Germinal center (tissue), 1 donor: ENCODE measurements at regions not wholly inside any gene's neighbourhood (a gene's known extent, or its start where the extent isn't known, plus 50 kb on each side); places are given as distances from the start of the nearest gene placed in this dataset.
"Not testable (repeated sequence)": the region's sequence is repeated elsewhere in the genome, so short reads cannot be mapped to it uniquely, and the experiment has no call there.

Experiments used
- DNase-seq: peaks from one replicate; pipeline ENCODE4 v3.0.0; 2012; ENCODE audit warnings: mixed read lengths, low spot score

DNA sequence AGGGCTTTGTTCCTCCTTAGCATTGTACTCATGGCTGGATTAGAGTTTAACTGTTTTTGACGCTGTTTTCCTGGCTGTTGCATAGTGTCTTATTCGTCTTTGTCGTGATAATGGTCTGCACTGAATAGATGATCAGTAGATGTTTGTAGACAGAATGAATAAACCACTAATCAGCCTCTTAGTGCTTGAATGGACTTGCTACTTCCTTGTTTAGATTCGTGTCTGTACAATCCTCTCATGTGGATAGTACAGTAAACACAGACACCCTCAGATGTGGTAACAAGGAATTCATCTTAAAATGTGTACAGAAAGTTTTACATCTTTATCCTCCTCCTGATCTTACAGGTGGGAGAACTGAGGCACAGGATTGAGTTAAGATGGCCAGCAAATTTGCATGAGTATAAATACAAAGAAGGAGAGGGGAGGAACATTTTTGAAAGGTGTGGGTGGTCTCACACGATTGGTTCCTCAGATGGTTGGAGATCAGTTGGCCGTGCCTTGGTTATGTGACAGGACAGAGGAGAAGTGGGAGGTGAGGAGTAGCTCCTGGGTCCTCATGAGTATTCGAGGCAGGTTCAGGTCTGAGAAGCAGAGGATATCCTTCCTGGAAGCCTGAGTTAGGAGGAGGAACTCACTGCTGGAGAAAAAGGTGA lies 196.0 kb downstream of the KLRB1 start:
- DNase-seq, result peak; percentile 48

DNA sequence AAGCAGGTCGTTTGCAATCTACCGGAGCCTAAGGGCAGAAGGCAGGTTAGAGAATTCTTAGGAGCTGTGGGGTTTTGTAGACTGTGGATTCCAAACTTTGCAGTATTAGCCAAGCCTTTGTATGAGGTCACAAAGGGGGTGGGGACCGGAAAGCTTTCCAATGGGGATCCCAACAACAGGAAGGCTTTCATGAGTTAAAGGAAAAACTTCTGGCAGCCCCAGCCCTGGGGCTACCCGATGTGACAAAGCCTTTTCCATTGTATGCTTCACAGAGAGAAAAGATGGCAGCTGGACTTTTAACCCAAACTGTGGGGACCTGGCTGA lies 199.2 kb upstream of the PZP start:
- DNase-seq, result not testable (repeated sequence)

DNA sequence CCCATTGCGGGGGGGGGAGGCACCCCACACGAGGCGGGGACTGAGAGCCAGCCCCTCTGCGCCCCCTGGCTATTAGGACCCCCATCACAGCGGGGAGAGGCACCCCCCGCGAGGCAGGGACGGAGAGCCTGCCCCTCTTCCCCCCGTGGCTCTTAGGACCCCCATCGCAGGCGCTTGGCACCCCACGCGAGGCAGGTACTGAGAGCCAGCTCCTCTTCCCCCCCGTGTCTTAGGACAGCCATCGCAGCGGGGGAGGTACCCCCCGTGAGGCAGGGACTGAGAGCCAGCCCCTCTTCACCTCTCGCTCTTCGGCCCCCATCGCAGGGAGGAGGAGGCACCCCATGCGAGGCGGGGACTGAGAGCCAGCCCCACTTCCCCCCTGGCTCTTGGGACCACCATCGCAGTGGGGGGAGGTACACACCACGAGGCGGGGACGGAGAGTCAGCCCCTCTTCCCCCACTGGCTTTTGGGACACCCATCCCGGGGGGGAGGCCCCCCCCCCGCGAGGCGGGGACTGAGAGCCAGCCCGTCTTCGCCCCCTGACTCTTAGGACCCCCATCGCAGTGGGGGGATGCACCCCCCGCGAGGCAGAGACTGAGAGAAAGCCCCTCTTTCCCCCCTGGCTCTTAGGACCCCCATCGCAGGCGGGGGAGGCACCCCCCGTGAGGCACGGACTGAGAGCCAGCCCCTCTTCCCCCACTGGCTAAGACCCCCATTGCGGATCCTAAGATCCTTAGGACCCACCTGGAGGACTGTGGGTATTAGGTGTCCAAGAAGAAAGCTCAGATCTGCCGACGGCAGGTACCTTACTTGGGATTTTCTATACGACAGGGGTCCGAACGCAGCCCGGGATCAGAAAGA lies 198.6 kb upstream of the PZP start:
- DNase-seq, result no peak

DNA sequence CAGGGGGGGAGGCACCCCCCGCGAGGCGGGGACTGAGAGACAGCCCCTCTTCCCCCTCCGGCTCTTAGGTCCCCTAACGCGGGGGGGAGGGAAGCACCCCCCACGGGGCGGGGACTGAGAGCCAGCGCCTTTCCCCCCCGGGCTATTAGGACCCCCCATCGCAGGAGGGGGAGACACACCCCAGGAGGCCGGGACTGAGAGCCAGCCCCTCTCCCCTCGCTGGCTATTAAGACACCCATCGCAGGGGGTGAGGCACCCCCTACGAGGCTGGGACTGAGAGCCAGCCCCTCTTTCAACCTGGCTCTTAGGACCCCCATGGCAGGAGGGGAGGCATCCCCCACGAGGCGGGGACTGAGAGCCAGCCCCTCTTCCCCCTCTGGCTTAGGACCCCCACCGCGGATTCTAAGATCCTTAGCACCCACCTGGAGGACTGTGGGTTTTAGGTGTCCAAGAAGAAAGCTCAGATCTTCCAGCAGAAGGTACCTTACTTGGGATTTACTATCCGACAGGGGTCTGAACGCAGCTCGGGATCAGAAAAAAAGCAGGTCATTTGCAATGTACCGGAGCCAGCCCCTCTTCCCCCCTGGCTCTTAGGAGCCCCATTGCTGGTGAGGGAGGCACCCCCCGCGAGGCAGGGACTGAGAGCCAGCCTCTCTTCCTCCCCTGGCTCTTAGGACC lies 197.8 kb upstream of the PZP start:
- DNase-seq, result no peak

DNA sequence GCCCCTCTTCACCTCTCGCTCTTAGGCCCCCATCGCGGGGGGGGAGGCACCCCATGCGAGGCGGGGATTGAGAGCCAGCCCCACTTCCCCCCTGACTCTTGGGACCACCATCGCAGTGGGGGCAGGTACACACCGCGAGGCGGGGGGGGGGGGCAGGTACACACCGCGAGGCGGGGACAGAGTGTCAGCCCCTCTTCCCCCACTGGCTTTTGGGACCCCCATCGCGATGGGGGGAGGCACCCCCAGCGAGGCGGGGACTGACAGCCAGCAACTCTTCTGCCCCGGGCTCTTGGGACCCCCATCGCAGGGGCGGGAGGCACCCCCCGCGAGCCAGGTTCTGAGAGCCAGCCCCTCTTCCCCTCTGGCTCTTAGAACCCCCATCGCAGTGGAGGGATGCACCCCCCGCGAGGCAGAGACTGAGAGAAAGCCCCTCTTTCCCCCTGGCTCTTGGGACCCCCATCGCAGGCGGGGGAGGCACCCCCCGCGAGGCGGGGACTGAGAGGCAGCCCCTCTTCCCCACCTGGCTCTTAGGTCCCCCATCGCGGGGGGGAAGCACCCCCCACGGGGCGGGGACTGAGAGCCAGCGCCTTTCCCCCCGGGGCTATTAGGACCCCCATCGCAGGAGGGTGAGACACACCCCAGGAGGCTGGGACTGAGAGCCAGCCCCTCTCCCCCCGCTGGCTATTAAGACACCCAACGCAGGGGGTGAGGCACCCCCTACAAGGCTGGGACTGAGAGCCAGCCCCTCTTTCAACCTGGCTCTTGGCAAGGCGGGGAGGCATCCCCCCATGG lies 196.5 kb upstream of the PZP start:
- DNase-seq, result no peak

DNA sequence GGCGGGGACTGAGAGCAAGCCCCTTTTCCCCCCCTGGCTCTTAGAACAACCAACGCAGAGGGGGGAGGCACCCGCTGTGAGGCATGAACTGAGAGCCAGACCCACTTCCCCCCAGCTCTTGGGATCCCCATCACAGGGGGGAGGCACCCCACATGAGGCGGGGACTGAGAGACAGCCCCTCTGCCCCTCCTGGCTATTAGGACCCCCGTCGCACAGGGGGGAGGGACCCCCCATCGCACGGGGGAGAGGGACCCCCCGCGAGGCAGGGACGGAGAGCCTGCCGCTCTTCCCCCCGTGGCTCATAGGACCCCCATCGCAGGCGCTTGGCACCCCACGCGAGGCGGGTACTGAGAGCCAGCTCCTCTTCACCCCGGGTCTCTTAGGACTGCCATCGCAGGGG lies 195.8 kb upstream of the PZP start:
- no peak for DNase-seq

DNA sequence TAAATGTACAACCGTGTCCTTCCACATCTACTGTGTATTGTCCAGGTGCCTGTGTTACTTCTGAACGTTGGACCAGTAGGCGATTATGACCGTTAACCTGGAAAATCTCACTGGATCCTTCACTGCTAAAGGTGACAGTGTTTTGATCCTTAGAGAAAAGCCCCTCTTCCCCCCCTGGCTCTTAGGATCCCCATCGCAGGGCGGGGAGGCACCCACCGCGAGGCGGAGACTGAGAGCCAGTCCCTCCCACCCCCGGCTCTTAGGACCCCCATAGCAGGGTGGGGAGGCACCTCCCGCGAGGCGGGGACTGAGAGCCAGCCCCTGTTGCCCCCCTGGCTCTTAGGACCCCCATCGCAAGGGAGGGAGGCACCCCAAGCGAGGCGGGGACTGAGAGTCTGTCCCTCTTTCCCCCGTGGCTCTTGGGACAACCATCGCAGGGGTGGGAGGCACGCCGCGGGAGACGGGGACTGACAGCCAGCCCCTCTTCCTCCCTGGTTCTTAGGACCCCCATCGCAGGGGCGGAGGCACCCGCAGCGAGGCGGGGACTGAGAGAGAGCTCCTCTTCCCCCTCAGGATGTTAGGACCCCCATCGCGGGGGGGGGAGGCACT lies 194.3 kb upstream of the PZP start:
- not testable (repeated sequence) for DNase-seq

DNA sequence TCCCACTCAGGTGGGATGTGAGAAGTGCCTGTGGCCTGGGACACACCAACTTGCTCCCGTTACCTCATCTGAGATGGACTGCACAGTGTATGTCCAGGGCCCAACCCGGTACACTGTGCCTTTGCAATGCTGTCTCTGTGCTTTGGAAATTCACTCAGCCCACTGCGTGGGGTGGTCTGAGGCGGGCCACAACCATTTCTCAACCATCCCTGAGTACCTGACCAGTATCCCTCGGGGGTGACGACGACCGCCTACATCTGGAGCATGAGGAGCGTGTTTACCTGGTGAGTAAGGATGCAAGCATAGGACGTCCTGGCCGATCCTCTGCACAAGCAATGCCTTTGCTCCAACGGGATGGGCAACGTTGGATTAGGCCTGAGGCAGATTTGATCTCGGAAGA lies 188.2 kb upstream of the PZP start:
- not testable (repeated sequence) for DNase-seq

DNA sequence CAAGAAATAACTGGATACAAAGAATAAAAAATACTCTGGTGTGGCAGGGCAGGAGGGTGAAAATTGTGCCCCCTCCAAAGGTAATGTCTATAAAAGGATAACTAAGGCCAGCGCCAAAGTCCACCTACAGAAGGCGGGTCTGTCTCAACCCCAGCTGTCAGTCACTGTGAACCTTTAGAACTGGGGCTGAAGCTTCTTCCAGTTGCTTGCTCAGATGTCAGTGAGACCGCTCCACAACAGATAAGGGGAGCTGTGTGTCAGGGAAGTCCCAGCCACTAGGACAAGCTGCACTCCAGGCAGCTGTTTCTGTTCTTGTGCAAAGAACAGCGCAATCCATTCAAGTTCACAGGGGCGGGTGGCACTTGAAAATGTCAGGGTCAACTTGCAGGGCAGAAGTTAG lies 187.0 kb upstream of the PZP start:
- DNase-seq, result not testable (repeated sequence)

DNA sequence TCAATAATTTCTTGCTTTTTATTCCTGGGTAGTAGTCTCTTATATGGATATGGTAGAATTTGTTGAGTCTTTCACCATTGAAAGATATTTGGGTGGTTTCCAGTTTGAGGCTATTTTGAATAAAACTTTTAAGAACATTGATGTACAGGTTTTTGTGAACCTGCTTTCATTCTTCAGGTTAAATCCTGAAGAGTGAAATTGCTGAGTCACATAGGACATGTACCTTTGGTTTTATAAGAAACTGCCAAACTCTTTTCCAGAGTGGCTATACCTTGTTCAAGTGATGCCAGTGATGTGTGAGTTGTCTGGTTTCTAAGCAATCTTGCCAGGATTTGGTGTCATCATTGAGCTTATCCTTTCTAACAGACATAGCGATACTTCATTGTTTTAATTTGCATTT lies 184.6 kb upstream of the PZP start:
- DNase-seq, result no peak

DNA sequence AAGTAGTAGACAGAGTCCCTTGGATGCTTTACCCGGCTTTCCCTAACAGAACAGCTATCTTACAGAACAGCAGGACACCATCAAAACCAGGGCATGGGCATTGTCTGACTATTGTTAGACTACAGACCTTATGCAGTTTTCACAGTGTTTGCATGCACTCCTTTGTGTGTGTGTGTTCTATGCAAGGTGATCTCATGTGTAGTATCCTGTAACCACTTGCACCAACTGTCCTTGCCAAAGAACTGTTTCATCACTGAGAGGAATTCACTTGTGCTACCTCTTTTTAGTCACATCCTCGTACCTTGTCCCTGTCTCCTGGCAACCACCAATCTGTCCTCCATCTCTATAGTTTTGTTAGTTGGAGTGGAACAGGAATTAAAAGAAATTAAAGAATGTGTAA lies 183.6 kb upstream of the PZP start:
- no peak for DNase-seq

DNA sequence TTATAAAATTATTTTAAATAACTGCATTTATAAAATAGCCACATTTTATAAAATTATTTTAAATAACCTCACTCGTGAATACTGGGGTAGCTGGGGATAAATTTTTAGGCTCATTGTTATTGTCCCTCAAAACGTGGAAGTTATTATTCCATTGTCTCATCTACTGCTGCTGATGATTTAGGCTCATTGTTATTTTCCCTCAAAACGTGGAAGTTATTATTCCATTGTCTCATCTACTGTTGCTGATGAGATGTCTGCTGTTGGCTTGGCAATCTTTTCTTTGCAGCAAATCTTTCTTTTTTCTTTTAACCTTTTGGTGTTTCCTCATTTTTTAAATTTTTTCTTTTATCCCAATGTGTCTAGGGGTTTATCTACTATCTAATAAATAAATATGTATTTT lies 182.6 kb upstream of the PZP start:
- DNase-seq, result no peak

DNA sequence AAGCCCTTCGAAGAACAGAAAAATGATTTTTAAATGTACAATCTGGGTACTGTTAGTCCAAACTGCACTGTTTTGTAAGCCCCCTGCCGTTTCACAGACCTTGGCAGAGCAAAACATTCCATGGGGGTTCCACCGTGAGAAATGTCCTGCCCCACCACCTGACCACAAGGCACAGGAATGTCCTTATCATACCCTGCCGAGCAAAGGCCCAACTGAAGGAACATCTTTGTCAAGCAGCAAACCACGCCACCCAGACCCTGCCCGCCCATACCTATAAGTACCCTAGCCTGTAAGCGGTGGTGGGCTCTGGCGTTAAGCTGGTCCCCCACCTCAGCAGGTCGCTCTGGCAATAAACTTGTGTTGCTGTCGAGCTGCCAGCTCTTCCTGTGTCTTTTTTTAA lies 181.6 kb upstream of the PZP start:
- DNase-seq, result no peak

DNA sequence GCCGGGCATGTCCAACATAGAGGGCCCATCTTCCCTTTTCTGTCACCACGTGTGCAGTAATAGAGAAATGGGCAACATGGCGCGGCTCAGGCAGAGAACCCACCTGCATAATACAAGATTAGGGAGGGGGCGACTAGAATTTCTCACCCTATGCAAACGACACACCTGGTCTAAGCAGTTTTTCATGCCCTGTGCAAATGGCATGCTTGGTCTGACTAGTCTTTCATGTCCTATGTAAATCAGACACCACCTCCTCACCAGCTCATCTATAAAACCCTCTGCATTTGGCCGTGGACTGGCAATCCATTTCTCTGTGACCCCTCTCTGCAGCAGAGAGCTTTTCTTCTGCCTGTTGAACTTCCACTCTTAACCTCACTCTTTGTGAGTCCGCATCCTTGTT lies 180.2 kb upstream of the PZP start:
- DNase-seq, result peak; percentile 23

DNA sequence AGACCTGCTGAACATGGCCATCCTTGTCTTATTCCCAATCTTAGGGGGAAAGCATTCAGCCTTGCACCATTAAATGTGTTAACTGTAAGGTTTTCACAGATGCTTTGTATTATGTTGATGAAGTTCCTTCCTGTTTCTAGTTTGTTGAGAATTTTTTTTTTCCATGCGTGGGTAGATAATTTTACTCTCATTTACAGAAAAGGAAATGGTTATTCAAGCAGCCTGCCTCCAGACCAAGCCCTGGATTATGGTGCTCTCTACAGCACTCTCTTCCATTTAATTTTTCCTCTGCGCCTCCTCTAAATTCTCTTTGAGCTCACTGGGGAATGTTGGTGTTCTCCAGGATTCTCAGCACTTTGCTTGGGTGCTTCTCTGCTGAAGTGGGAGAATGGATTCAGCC lies 179.3 kb upstream of the PZP start:
- DNase-seq, result no peak

DNA sequence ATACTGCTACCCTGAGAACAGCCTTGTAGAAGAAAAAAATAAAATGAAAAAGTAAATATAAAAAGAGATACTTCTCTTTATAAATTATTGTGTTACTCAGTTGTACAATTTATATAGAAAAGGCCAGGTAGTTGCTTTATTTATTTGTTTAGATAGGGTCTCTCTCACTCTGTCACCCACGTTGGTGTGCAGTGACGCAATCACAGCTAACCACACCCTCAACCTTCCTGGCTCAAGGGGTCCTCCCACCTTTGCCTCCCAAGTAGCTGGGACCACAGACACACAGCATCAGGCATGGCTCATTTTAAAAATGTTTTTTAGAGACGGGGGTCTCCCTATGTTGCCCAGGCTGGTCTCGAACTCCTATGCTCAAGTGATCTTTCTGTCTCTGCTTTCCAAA lies 175.4 kb upstream of the PZP start:
- no peak for DNase-seq

DNA sequence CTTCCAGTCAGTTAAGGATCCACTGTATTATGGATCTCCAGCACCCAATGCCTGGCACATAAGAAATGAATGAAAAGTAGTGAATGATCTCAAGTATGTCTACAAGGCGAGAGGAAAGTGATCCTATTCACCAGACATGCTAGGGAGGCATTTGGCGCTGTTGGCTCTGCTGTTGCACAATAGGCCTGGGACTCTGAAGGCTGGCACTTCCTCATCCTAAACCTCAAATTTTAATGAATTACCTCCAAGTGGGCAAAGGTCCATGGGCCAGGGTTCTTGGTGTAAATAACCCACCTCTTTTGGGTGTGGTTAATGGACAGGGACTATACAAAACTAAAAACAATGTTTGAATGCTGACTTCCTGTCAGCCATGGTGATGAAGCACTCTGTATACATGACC lies 173.4 kb upstream of the PZP start:
- no peak for DNase-seq

DNA sequence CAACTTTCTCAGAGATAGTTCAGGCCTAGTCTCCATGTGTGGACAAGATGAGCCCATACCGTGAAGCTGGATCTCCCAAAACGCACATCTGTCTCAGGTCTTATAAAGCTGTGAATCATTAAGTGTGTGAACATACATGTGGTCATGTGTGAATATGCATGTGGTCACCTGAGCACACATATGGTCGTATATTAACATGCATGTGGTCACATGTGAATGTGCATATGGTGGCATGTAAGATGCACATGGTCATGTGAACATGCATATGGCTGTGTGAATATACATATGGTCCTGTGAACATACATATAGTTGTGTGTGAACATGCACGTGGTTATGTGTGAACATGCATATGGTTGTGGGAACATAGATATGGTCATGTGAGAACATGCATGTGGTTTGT lies 172.5 kb upstream of the PZP start:
- DNase-seq, result no peak

DNA sequence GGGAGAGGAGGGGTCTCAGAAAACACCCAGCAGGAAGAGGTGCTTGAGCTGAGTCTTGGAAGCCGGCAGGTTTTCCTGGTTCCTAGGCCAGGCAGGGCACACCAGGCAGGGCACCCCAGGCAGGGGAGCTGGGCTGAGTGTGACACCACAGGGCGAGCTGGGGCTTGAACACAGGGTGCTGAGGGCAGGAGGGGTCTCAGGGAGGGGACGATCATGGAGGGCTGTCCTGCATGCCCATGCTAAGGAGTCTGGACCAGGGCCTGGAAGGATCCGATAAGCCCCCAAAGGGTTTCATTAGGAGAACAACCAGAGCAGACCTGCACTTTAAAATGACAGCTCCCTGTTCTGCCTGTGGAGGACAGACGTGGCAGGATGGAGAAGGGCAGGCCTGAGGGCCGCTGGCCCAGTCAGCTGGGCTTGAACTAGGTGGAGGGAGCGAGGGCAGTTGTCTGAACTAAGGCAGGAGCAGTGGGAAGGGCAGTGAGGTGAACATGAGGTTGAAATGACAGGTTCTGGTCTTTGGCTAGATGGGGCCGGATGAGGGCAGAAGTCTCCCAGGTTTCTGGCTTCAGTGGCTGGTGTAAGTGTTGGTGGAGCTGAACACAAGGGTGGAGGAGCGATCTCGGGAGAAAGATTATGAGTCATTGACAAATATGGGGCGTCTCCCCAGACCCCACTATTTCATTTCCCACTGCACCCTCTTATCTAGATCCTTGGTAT lies 171.0 kb upstream of the PZP start:
- DNase-seq, result no peak

DNA sequence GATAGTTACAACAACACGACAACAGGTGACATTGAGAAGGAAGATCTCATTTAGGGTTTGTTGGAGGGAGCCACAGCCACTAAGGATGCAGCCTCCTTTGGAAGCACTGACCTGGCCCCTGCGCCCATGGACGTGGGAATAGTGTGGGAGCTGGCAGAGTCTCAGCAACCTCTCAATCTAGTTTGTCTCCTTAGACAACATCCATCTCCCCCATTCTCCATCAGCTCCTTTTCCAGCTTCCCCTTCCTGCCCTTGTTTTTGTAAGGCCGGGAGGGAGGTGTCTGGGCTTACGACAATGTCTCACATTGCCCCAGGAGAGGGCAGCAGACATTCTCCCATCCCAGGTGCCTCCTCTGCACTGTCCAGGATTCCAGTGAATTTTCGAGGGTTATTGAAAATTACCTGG lies 170.2 kb upstream of the PZP start:
- DNase-seq, result no peak

DNA sequence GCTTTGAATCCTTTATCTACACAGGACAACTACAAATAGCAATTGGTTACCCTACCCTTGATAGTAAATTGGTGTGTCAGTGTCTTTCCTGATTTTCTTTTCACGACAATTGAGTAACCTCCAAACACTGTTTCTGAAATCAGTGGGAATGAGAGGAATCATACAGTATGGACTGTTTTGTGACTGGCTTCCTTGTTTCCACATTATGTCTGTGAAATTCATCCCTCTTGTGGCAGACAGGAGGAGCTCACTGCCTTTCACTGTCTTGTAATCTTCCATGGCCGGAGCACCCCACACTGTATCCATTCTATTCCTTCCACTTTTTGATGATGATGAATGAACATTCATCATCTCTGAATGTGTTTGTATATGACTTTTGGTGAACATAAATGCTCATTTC lies 164.0 kb upstream of the PZP start:
- DNase-seq, result no peak
